Activated gamma-delta T cell (primary cell): ENCODE measurements at regions not wholly inside any gene's neighbourhood (a gene's known extent, or its start where the extent isn't known, plus 50 kb on each side); places are given as distances from the start of the nearest gene placed in this dataset.
"Not testable (repeated sequence)": the region's sequence is repeated elsewhere in the genome, so short reads cannot be mapped to it uniquely, and the experiment has no call there.

Experiments
- DNase-seq: peaks from one replicate; lab custom pipeline; 2025; lab: John Stamatoyannopoulos, UW

- no peak for DNase-seq
Measured at GRCh38 chr2:139550873-139551272, 770.7 kb upstream of the NXPH2 start.

GRCh38 chr2:139550341-139550740 is 770.2 kb upstream of the NXPH2 start:
- no peak for DNase-seq

- DNase-seq, result no peak
Measured at GRCh38 chr2:139544186-139544851, 764.1 kb upstream of the NXPH2 start.

DNA sequence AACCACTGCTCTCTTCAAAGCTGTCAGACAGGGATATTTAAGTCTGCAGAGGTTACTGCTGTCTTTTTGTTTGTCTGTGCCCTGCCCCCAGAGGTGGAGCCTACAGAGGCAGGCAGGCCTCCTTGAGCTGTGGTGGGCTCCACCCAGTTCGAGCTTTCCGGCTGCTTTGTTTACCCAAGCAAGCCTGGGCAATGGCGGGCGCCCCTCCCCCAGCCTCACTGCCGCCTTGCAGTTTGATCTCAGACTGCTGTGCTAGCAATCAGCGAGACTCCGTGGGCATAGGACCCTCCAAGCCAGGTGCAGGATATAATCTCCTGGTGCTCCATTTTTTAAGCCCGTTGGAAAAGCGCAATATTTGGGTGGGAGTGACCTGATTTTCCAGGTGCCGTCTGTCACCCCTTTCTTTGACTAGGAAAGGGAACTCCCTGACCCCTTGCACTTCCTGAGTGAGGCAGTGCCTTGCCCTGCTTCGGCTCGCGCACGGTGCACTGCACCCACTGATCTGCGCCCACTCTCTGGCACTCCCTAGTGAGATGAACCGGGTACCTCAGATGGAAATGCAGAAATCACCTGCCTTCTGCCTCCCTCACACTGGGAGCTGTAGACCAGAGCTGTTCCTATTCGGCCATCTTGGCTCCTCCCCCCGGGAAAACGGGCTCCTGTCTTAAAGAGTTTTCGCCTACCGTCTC is 758.3 kb upstream of the NXPH2 start:
- DNase-seq, result not testable (repeated sequence)

DNA sequence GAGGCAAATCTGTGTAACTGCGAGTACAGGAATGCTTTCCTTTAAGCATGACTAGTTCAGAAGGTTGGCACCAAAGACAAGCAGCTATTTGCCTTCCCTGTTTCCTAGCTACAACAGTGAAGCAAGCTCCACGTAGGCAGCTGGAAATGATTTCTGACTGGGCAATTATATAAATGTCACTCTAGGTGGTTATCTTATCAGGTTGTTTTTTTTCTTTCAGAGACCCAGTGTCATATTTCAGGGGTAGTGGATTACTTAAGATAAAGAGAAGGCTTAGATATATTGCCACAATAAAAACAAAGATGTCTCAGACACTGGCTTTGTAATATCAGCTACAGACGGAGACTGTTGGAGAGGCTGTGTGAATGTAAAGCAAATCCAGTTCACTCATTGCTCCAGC is 748.9 kb upstream of the NXPH2 start:
- DNase-seq, result no peak

DNA sequence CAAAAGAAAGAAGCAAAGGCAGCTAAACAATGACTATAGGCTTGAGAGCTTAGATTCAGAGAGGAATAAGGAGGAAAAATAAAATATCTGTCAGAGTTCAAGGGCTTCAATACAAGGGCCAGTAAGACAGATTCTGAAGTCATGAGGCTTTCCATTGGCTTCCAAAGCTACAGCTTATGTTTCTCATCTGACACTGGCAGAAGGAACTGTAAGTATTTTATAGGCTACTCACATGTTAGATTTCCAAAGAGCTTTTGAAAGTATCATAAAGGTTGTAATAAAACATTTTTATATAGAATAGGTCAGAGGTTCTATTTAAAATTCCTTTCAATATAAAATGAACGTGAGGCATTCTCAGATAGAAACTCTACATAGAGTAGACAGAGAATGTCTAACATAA is 746.6 kb upstream of the NXPH2 start:
- DNase-seq, result no peak

DNA sequence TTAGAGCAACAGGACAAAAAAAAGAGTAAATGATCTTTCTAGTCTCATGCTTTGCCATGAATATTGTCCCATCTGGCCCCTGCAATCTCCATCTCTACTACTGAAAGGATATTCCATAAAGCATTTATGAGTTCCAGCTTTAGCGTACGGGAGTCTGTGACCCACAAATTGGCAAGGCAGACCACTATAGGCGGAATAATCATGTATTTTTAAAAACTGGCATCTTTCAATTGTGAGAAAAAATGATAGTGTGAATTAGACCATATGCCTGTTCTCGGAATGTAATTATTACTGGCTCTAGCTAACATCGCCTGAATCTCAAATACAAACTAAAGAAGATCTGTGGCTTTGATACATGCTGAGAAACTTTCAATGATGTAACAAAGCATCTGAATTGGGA is 738.1 kb upstream of the NXPH2 start:
- no peak for DNase-seq

DNA sequence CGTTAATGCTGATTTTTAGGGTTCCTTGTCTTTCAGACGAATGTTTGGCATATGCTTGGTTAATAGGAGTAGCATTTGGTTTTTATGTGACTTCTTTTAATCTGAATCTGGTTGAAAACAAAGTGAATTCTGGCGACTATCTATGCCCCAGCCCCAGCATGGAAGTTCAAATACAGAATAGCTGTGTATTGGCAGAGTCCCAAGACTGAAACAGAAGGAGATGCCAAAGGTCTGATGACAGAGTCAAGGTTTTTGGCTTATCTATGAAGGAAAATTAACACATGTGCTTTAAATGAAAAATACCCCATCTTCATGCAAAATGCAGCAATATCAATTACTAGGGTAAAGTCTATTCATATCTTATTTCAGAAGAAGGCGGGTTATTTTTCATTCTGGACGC is 734.8 kb upstream of the NXPH2 start:
- DNase-seq, result no peak

- DNase-seq, result no peak
Measured at GRCh38 chr2:139495851-139496250, 715.7 kb upstream of the NXPH2 start.

DNA sequence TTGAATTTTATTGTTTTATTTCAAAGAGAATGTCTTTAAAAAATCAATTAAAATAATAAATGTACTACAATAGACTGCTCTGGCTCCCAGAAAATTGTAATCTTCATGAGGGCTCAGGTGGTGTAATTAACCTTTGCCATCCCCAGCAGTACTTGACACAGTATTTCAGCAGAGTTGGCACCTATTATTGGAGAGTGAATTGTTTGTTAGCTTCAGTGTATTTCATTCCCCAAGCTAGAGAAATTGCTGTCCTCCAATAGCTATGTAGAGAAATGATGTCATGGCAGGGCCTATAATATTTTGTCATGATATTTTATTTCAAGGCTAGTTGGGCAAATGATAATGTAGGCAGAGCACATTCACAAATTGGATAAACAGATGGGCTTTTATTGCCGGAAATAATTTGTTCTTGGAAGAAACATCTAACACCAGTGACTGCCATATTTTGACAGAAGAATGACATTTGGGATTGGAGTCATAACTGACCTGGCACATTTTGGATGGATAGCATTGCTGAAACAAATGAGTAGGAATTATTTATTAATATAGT is 712.0 kb upstream of the NXPH2 start:
- no peak for DNase-seq

DNA sequence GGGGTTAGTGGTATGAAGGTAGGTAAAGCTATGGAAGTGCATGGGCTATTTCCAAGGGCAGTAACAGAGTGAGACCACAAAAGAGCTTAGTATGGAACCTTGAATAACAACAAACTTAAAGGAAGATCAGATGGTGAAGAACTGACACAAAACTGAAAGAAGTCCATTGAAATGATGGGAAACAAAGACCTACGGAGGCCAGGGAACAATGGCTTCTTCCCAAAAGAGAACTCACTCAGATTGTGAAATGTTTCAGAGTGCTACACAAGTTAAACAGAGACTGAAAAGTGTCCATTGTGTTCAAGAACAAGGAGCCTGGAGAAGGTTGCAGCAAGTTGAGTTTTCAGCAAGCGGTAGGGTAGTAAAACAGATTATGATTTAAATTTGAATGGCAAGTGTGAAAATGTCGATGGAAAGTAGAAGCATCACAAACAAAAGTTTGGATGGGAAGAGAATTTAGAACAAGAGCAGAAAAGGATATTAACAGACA is 700.0 kb upstream of the NXPH2 start:
- no peak for DNase-seq

DNA sequence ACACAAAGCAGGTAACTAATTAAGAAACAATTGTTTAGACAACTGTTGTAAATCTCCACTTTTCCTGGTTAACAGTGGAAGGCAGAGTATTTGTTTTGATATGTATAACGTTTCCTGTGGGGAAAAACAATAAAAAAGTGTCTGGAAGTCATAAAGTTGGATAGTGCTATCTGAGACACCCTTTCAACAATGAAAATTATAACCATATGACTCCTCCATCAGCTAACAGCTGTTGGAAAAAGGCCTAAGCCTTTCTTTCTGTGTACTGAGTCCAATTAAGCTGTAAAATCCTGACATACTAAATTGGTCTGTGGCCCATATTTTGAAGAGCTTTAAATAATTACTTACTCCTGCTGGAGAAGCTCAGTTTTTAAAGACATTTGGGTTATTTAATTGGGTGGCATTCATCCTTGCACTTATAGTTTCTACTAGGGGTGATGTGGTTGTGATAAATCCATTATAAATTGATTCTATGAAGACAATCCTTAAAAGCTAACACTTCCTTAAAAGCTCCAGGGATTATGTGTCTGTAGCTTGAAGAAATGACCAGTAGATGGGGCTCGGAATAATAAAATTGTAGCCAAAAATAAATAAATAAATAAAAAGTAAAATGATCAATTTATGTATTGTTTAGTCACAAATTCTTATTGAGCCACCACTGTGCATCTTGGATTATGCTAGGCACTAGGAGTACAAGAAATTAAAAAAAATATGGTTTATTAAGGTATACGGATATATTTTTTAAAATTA is 698.1 kb upstream of the NXPH2 start:
- DNase-seq, result no peak

- no peak for DNase-seq
Measured at GRCh38 chr2:139477618-139478017, 697.4 kb upstream of the NXPH2 start.

GRCh38 chr2:139469985-139470384 is 689.8 kb upstream of the NXPH2 start:
- no peak for DNase-seq

GRCh38 chr2:139465789-139466188 is 685.6 kb upstream of the NXPH2 start:
- DNase-seq, result no peak

DNA sequence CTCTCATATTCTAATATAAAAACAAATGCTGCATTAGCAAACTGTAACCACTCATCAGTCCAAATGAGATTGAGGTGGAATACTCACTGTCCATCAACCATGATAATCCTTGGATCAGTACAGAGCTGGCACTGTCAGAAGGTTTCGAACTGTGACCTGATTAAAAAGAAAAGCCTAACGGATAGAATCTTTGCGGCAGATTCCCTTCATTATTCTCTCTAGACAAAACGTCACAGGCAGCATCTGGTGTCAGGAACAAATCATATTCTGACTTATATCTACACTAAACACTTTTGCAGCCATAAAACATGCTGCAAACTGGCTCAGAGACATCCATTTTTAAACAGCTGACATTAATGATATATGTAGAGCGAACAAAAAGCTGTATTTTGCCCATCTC is 677.7 kb upstream of the NXPH2 start:
- DNase-seq, result no peak

DNA sequence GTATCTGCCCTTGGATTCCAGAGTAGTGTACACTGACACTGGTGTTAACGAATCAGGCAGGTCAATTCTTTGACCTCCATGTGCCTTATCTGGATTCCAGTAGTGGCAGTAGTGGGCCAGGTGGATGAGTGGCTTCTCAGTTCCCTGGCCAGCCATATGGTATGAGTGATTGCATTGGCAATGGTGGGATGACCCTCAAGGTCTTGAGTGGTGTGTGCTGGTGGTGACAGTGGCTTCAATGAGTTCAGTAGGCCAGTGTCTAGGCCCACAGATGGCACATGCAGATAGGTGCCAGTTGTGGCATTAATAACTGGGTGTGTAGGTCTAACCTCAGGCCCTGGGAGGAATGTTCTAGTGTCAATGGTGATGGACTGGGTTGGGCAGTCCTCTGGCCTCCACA is 674.1 kb upstream of the NXPH2 start:
- no peak for DNase-seq

DNA sequence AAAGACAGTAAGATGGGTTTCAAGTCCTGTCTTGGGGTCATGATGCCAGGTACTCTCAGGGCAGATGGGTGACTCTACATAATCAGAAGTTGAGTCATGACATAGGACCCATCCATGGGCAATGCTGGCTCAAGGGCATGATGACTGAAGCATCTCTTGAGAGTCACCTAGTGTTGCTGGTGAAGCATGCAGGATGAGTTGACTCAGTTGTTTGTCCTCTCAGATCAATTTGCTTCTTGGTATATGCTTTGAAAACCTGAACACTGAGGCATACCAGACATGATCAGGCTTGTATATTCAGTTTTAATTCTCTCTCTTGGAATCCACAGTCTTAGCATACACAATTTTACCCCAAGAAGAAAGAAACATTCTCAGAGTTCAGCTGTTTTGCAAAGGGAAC is 658.9 kb upstream of the NXPH2 start:
- DNase-seq, result no peak

DNA sequence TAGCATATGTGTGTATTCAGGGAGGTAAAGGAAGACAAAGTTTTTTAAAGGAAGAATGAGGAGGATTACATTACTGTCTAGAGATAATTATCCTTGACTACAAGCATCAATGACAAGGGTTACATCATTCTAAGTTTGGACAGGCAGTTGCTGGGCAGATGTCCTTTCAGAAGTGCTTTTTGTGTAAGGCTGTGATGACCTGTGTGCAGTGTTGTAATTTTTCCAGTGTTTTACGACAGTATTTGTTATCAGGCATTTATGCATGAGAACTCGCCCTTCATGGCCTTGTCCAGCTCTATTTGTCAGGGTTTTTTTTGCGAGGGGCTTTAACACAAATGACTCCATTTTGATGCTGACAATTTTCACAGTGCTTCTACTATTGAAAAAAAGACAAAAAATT is 658.3 kb upstream of the NXPH2 start:
- no peak for DNase-seq

DNA sequence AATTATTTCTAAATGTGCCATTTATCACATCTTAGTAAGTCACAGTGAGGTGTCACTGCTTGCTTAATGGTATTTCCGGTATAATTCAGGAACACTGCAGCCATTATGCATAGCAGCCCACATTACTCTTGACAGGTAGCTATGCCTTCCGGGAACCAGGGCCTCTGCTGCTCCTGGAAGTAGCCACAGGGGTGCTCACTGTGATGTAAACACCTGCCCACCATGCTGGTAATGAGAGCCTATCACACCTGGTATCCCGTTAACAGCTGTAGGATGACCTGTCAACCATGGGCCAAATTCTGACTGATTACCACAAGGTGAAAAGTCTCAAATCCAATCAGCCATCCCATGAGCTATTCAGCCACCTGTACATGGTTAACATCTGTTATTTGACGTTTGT is 647.0 kb upstream of the NXPH2 start:
- DNase-seq, result no peak

DNA sequence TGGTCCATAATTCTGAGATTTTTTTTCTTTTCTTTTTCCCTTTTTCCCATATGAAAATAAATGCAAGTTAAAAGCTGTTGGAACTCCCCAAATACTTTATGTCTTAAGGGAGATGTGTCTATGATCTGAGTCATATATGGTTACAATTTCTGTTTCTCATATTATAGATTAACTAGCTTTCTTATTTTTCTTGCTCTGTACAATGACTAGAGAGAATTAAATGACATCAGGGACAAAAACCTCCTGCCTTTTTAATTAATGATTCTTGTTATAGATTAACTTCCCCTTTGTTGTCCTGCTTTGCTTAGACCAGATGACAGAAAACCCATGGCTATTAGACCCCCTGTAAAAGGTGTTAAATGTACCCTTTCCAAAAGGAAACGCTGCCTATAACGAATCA is 643.9 kb upstream of the NXPH2 start:
- DNase-seq, result no peak

GRCh38 chr2:139411236-139411635 is 631.0 kb upstream of the NXPH2 start:
- DNase-seq, result no peak

DNA sequence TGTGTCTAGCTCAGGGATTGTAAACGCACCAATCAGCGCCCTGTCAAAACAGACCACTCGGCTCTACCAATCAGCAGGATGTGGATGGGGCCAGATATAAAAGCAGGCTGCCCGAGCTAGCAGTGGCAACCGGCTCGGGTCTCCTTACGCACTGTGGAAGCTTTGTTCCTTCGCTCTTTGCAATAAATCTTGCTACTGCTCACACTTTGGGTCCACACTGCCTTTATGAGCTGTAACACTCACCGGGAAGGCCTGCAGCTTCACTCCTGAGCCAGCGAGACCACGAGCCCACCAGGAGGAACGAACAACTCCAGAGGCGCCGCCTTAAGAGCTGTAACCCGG is 630.6 kb upstream of the NXPH2 start:
- not testable (repeated sequence) for DNase-seq
